Ectodermal cell (in vitro differentiated cells): ENCODE measurements at regions not wholly inside any gene's neighbourhood (a gene's known extent, or its start where the extent isn't known, plus 50 kb on each side); places are given as distances from the start of the nearest gene placed in this dataset.

Experiments used
- H3K27ac ChIP-seq: 2 replicates; pipeline ENCODE4 v1.7.0; 2013; ENCODE audit warnings: mild to moderate bottlenecking, low read depth, low read length; ENCODE audit not compliant: insufficient read depth, poor library complexity, severe bottlenecking
- H3K27me3 ChIP-seq: 2 replicates; pipeline ENCODE4 v1.7.0; 2013; ENCODE audit warnings: mild to moderate bottlenecking, low read length; ENCODE audit not compliant: insufficient read depth, control insufficient read depth, poor library complexity, severe bottlenecking
- H3K36me3 ChIP-seq: one replicate; pipeline ENCODE4 v1.7.0; 2013; ENCODE audit warnings: low read length; ENCODE audit not compliant: control insufficient read depth, insufficient read depth
- H3K4me1 ChIP-seq: one replicate; pipeline ENCODE4 v1.7.0; 2013; ENCODE audit warnings: low read length; ENCODE audit not compliant: control insufficient read depth, insufficient read depth
- H3K4me3 ChIP-seq: 2 replicates; pipeline ENCODE4 v1.7.0; 2013; ENCODE audit warnings: low read depth, low read length, control low read depth; ENCODE audit not compliant: insufficient read depth
- H3K9me3 ChIP-seq: 2 replicates; pipeline ENCODE4 v1.7.0; 2013; ENCODE audit warnings: mild to moderate bottlenecking, low read length, moderate library complexity; ENCODE audit not compliant: control insufficient read depth
- WGBS, 2 experiments: methylation state at CpG; one replicate each; pipeline ENCODE4 v1.1.7; 2013; ENCODE audit warnings: missing lambda C conversion rate in 2 of 2; 5-methylcytosine and 5-hydroxymethylcytosine counted together

DNA sequence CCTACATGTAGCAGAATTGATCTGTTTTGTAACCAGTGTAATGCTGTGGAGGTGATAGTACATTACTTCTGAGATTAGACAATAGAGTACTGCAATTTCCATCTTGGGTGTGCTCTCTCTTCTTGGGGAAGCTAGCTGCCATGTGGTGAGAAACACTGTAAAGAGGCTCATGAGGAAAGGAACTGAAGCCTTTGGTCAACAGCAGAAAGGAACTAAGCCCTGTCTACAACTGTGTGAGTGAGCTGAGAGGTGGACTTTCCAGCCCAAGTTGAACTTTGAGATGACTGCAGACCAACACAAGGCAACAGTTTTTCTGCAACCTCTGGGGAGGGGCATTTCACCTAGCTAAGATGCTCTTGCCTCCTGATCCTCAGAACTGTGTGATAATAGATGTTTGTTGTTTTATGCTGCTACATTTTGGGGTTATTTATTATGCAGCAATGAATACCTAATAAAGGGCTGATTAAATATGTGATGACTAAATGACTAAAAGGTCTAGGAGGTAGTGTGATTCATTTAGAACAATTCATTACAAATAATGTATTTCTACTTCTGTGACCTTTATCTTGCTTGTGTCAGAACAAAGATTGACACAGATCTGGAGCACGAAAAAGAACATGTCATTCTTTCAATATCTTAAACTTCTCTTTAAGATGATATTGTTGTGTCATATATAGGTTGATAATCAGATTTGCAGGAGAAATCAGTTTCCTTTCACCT lies 121.6 kb upstream of the THRB start:
- H3K27ac ChIP-seq, result no peak overlapping the region
- no peaks in the 10 kb centered on the region for H3K4me1 ChIP-seq
- no peak overlapping the region for H3K4me3 ChIP-seq
- 100% methylated on average over 1 of the region's 1 CpG; no CpG with 5 or more reads in 1 of the 2 experiments for WGBS, 2 experiments
- H3K9me3 ChIP-seq, result no peaks in the 10 kb centered on the region
- no peaks in the 10 kb centered on the region for H3K36me3 ChIP-seq
- H3K27me3 ChIP-seq, result no peaks in the 10 kb centered on the region

DNA sequence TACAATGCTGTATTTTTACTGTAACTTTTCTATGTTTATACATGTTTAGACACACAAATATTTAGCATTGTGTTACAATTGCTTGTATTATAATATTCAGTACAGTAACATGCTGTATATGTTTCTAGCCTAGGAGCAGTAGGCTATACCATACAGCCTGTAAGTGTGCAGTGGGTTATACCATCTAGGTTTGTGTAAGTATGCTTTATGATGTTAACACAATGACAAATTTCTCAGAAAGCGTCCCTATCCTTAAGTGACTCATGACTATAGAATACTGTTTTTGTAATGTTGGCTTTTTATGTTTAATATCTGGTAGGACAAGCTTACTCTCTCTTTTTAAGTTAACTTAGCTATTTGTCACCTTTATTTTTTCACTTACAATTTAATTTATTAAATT lies 127.5 kb upstream of the THRB start:
- 85% methylated on average over 1 of the region's 1 CpG; no CpG with 5 or more reads in 1 of the 2 experiments for WGBS, 2 experiments
- Histone ChIP-seq H3K27me3 (no peaks in the 10 kb centered on the region), H3K27ac (no peak overlapping the region), H3K36me3 (no peaks in the 10 kb centered on the region), H3K4me1 (no peaks in the 10 kb centered on the region), H3K9me3 (no peaks in the 10 kb centered on the region), H3K4me3 (no peak overlapping the region)

GRCh38 chr3:24622696-24623225 lies 128.1 kb upstream of the THRB start:
- Histone ChIP-seq H3K4me1 (no peaks in the 10 kb centered on the region), H3K9me3 (no peaks in the 10 kb centered on the region), H3K27ac (no peak overlapping the region), H3K36me3 (no peaks in the 10 kb centered on the region), H3K27me3 (no peaks in the 10 kb centered on the region), H3K4me3 (no peak overlapping the region)
- 87% methylated on average over 2 of the region's 3 CpGs; no CpG with 5 or more reads in 1 of the 2 experiments for WGBS, 2 experiments

- H3K4me3 ChIP-seq, result no peak overlapping the region
- WGBS, 2 experiments, result 80% methylated on average over 1 of the region's 3 CpGs; no CpG with 5 or more reads in 1 of the 2 experiments
- H3K27me3 ChIP-seq, result no peaks in the 10 kb centered on the region
- no peaks in the 10 kb centered on the region for H3K4me1 ChIP-seq
- H3K27ac ChIP-seq, result no peak overlapping the region
- H3K9me3 ChIP-seq, result no peaks in the 10 kb centered on the region
- no peaks in the 10 kb centered on the region for H3K36me3 ChIP-seq
Observed at GRCh38 chr3:24623657-24624056, 129.0 kb upstream of the THRB start.

DNA sequence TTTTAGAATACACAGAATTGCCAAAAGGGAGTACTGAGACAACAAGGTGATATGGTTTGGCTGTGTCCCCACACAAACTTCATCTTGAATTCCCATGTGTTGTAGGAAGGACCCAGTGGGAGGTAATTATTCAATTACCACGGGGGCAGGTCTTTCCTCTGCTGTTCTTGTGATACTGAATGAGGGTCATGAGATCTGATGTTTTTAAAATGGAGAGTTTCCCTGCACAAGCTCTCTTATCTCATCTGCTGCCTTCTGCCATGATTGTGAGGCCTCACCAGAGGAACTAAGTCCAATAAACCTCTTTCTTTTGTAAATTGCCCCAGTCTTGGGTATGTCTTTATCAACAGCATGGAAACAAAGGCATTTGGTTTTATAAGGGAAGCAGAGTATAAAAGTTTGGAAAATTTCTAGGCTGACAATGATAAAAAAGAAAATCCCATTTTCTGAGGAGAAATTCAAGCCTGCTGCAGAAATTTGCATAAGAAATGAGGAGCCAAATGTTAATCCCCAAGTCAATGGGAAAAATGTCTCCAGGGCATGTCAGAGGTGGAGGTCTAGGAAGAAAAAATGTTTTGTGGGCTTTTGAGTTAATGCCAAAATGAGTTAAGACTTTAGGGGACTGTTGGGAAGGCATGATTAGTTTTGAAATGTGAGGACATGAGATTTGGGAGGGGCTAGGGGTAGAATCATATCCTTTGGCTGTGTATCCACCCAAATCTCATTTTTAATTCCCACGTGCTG lies 130.5 kb upstream of the THRB start:
- Histone ChIP-seq H3K36me3 (no peaks in the 10 kb centered on the region), H3K4me1 (no peaks in the 10 kb centered on the region), H3K27me3 (no peaks in the 10 kb centered on the region), H3K4me3 (no peak overlapping the region), H3K27ac (no peak overlapping the region), H3K9me3 (no peaks in the 10 kb centered on the region)
- 70 to 72% methylated on average over 2 of the region's 2 CpGs for WGBS, 2 experiments

GRCh38 chr3:24628523-24629258 lies 134.0 kb upstream of the THRB start:
- no peak overlapping the region for H3K27ac ChIP-seq
- H3K4me1 ChIP-seq, result no peaks in the 10 kb centered on the region
- 94 to 95% methylated on average over 3 of the region's 4 CpGs for WGBS, 2 experiments
- no peaks in the 10 kb centered on the region for H3K36me3 ChIP-seq
- H3K9me3 ChIP-seq, result no peaks in the 10 kb centered on the region
- no peak overlapping the region for H3K4me3 ChIP-seq
- H3K27me3 ChIP-seq, result no peaks in the 10 kb centered on the region

DNA sequence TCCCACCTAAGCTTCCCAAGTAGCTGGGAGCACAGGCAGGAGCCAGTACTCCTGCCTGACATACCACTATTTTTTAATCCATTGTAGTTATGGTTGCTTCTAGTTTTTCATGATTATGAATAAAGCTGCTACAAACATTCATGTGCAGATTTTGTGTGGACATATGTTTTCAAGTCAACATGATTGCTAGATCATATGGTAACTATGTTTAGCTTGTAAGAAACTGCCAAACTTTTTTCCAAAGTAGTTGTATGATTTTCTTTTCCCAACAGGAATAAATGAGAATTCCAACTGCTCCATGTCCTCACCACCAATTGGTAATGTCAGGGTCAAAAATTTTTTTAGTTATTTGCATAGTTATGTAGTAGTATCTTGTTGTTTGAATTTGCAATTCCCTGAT lies 136.8 kb upstream of the THRB start:
- Histone ChIP-seq H3K9me3 (no peaks in the 10 kb centered on the region), H3K4me1 (no peaks in the 10 kb centered on the region), H3K27ac (no peak overlapping the region), H3K27me3 (no peaks in the 10 kb centered on the region), H3K36me3 (no peaks in the 10 kb centered on the region), H3K4me3 (no peak overlapping the region)

GRCh38 chr3:24639061-24639460 lies 144.4 kb upstream of the THRB start:
- H3K4me3 ChIP-seq, result no peak overlapping the region
- WGBS, 2 experiments, result 92 to 100% methylated on average over 1 of the region's 1 CpG
- no peaks in the 10 kb centered on the region for H3K4me1 ChIP-seq
- no peaks in the 10 kb centered on the region for H3K36me3 ChIP-seq
- no peaks in the 10 kb centered on the region for H3K9me3 ChIP-seq
- no peaks in the 10 kb centered on the region for H3K27me3 ChIP-seq
- H3K27ac ChIP-seq, result no peak overlapping the region

DNA sequence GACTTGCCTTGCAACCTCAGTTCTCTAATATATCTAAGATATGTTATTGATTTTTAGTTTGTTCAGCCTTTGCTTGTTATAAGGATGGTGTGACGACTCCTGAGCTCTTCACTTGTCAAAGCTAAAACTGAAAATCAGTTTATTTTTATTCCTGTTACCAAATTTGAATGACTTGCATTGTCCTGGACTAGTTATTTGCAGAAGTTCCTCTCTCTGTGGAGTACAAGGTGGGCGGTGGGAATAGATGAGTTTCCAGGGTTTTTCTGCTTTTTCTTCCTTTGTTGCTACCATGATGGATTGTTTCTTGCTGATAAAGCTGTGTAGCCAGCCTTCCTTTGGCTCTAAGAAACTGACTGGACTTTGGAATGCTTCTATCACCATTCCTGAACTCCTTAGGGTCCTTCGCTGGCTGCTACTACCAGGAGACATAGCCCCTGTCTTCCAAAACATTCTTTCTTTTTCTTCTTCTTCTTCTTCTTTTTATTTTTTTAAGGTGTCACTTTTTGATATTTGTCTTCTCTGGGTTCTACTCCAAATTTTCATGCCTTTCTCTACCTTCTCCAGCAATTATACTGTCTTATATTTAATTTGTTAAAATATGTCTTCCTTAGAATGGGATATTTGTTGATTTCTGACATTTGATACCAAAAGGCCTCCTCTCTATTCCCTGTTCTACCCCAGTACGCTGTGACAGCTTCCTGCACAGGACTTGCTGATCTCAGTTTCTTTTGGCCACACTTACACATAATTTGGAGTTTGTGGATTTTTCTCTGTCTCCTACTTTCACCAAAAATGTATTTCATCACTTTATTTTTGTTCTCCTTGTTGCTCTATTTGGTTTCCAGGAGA lies 145.1 kb upstream of the THRB start:
- Histone ChIP-seq H3K9me3 (no peaks in the 10 kb centered on the region), H3K4me1 (no peaks in the 10 kb centered on the region), H3K4me3 (no peak overlapping the region), H3K27me3 (no peaks in the 10 kb centered on the region), H3K27ac (no peak overlapping the region), H3K36me3 (no peaks in the 10 kb centered on the region)
- WGBS, 2 experiments, result 91 to 94% methylated on average over 4 of the region's 4 CpGs
